ENCODE measurements at regions not wholly inside any gene's neighbourhood (a gene's known extent, or its start where the extent isn't known, plus 50 kb on each side); places are given as distances from the start of the nearest gene placed in this dataset.

GRCh38 chr12:67073336-67073735, 195.8 kb upstream of the CAND1 start:
- H3K9me3 ChIP-seq (ENCODE audit: insufficient read depth, low read length) = no peaks in the 10 kb centered on the region
- H3K9ac ChIP-seq (ENCODE audit: insufficient read length, low read depth) = no peak overlapping the region
- no peaks in the 10 kb centered on the region for H3K36me3 ChIP-seq (ENCODE audit: insufficient read depth, insufficient read length, low read length)
- TF ChIP-seq YY1 (IDR thresholded peaks at IDR 0.05; ENCODE audit: insufficient read depth, insufficient read length) (no peak), SUZ12 (IDR thresholded peaks at IDR 0.05; ENCODE audit: extremely low read depth, insufficient read depth, insufficient read length) (no peak), ZNF274 (IDR thresholded peaks at IDR 0.05; ENCODE audit: low read depth, low read length) (no peak)
- H3K4me3 ChIP-seq (ENCODE audit: insufficient read length, low read depth) = no peak overlapping the region
- DNase-seq (ENCODE audit: low read depth, low spot score) = no peak
- peaks cover 9% of the 10 kb centered on the region for H3K27me3 ChIP-seq (ENCODE audit: insufficient read depth, insufficient read length)
- no peaks in the 10 kb centered on the region for H3K4me1 ChIP-seq (ENCODE audit: insufficient read depth, insufficient read length)

DNA sequence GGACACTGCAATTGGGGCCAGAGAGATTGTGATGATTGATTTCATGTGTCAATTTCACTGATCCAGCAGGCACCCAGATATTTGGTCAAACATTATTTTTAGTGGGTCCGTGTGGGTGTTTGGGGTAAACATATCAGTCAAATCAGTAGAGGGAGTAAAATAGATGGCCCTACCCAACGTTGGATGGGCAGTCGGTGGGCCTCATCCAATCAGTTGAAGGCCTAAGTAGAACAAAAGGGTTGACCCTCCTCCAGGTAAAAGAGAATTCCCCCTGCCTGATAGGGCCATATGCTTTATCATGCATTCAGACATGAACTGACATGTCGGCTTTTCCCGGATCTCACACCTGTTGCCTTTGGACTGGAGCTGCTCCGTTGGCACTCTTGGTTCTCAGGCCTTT, 195.1 kb upstream of the CAND1 start:
- Histone ChIP-seq H3K9ac (ENCODE audit: insufficient read length, low read depth) (no peak overlapping the region), H3K27me3 (ENCODE audit: insufficient read depth, insufficient read length) (peaks cover 9% of the 10 kb centered on the region), H3K4me1 (ENCODE audit: insufficient read depth, insufficient read length) (no peaks in the 10 kb centered on the region), H3K9me3 (ENCODE audit: insufficient read depth, low read length) (no peaks in the 10 kb centered on the region), H3K4me3 (ENCODE audit: insufficient read length, low read depth) (no peak overlapping the region), H3K36me3 (ENCODE audit: insufficient read depth, insufficient read length, low read length) (no peaks in the 10 kb centered on the region)
- TF ChIP-seq ZNF274 (IDR thresholded peaks at IDR 0.05; ENCODE audit: low read depth, low read length) = no peak
- no peak for TF ChIP-seq SUZ12 (IDR thresholded peaks at IDR 0.05; ENCODE audit: extremely low read depth, insufficient read depth, insufficient read length)
- TF ChIP-seq YY1 (IDR thresholded peaks at IDR 0.05; ENCODE audit: insufficient read depth, insufficient read length) = no peak
- no peak for DNase-seq (ENCODE audit: low read depth, low spot score)

GRCh38 chr12:67077617-67078016, 191.5 kb upstream of the CAND1 start:
- Histone ChIP-seq H3K27me3 (ENCODE audit: insufficient read depth, insufficient read length) (no peaks in the 10 kb centered on the region), H3K4me1 (ENCODE audit: insufficient read depth, insufficient read length) (no peaks in the 10 kb centered on the region), H3K4me3 (ENCODE audit: insufficient read length, low read depth) (no peak overlapping the region), H3K9ac (ENCODE audit: insufficient read length, low read depth) (no peak overlapping the region), H3K36me3 (ENCODE audit: insufficient read depth, insufficient read length, low read length) (no peaks in the 10 kb centered on the region), H3K9me3 (ENCODE audit: insufficient read depth, low read length) (no peaks in the 10 kb centered on the region)
- TF ChIP-seq SUZ12 (IDR thresholded peaks at IDR 0.05; ENCODE audit: extremely low read depth, insufficient read depth, insufficient read length) (no peak), YY1 (IDR thresholded peaks at IDR 0.05; ENCODE audit: insufficient read depth, insufficient read length) (no peak), ZNF274 (IDR thresholded peaks at IDR 0.05; ENCODE audit: low read depth, low read length) (no peak)
- DNase-seq (ENCODE audit: low read depth, low spot score) = no peak

DNA sequence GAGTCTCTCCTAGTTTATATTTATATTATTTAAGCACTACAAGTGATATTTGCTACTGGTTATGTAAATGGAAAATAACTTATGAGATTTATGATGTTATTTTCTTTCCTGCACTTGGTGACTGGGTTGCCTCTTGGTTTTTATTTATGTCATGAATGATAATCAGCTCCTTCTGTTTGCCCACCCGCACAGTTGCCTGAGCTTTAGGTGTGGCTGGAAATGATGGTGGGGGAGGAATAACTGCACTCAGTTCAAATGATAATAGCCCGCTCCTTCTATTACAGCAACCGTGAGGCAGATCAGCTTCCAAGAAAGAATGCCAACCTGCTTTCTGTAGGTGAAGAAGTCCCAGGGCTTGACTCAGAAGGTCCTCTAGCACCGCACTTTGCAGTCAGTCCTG, 190.2 kb upstream of the CAND1 start:
- H3K36me3 ChIP-seq (ENCODE audit: insufficient read depth, insufficient read length, low read length) = no peaks in the 10 kb centered on the region
- no peak for DNase-seq (ENCODE audit: low read depth, low spot score)
- no peaks in the 10 kb centered on the region for H3K9me3 ChIP-seq (ENCODE audit: insufficient read depth, low read length)
- H3K4me1 ChIP-seq (ENCODE audit: insufficient read depth, insufficient read length) = no peaks in the 10 kb centered on the region
- H3K4me3 ChIP-seq (ENCODE audit: insufficient read length, low read depth) = no peak overlapping the region
- no peaks in the 10 kb centered on the region for H3K27me3 ChIP-seq (ENCODE audit: insufficient read depth, insufficient read length)
- H3K9ac ChIP-seq (ENCODE audit: insufficient read length, low read depth) = no peak overlapping the region
- TF ChIP-seq SUZ12 (IDR thresholded peaks at IDR 0.05; ENCODE audit: extremely low read depth, insufficient read depth, insufficient read length) (no peak), YY1 (IDR thresholded peaks at IDR 0.05; ENCODE audit: insufficient read depth, insufficient read length) (no peak), ZNF274 (IDR thresholded peaks at IDR 0.05; ENCODE audit: low read depth, low read length) (no peak)

- H3K27me3 ChIP-seq (ENCODE audit: insufficient read depth, insufficient read length) = no peaks in the 10 kb centered on the region
- no peak overlapping the region for H3K9ac ChIP-seq (ENCODE audit: insufficient read length, low read depth)
- TF ChIP-seq ZNF274 (IDR thresholded peaks at IDR 0.05; ENCODE audit: low read depth, low read length) (no peak), SUZ12 (IDR thresholded peaks at IDR 0.05; ENCODE audit: extremely low read depth, insufficient read depth, insufficient read length) (no peak), YY1 (IDR thresholded peaks at IDR 0.05; ENCODE audit: insufficient read depth, insufficient read length) (no peak)
- no peak overlapping the region for H3K4me3 ChIP-seq (ENCODE audit: insufficient read length, low read depth)
- H3K36me3 ChIP-seq (ENCODE audit: insufficient read depth, insufficient read length, low read length) = no peaks in the 10 kb centered on the region
- no peak for DNase-seq (ENCODE audit: low read depth, low spot score)
- H3K4me1 ChIP-seq (ENCODE audit: insufficient read depth, insufficient read length) = no peaks in the 10 kb centered on the region
- H3K9me3 ChIP-seq (ENCODE audit: insufficient read depth, low read length) = no peaks in the 10 kb centered on the region
These were observed 188.5 kb upstream of the CAND1 start for GRCh38 chr12:67080637-67081036.

GRCh38 chr12:67082221-67082620, 186.9 kb upstream of the CAND1 start:
- Histone ChIP-seq H3K4me1 (ENCODE audit: insufficient read depth, insufficient read length) (no peaks in the 10 kb centered on the region), H3K9me3 (ENCODE audit: insufficient read depth, low read length) (no peaks in the 10 kb centered on the region), H3K9ac (ENCODE audit: insufficient read length, low read depth) (no peak overlapping the region), H3K27me3 (ENCODE audit: insufficient read depth, insufficient read length) (no peaks in the 10 kb centered on the region), H3K4me3 (ENCODE audit: insufficient read length, low read depth) (no peak overlapping the region), H3K36me3 (ENCODE audit: insufficient read depth, insufficient read length, low read length) (no peaks in the 10 kb centered on the region)
- DNase-seq (ENCODE audit: low read depth, low spot score) = no peak
- TF ChIP-seq YY1 (IDR thresholded peaks at IDR 0.05; ENCODE audit: insufficient read depth, insufficient read length) = no peak
- TF ChIP-seq SUZ12 (IDR thresholded peaks at IDR 0.05; ENCODE audit: extremely low read depth, insufficient read depth, insufficient read length) = no peak
- no peak for TF ChIP-seq ZNF274 (IDR thresholded peaks at IDR 0.05; ENCODE audit: low read depth, low read length)

GRCh38 chr12:67085699-67086098, 183.5 kb upstream of the CAND1 start:
- TF ChIP-seq ZNF274 (IDR thresholded peaks at IDR 0.05; ENCODE audit: low read depth, low read length) (no peak), YY1 (IDR thresholded peaks at IDR 0.05; ENCODE audit: insufficient read depth, insufficient read length) (no peak), SUZ12 (IDR thresholded peaks at IDR 0.05; ENCODE audit: extremely low read depth, insufficient read depth, insufficient read length) (no peak)
- no peak for DNase-seq (ENCODE audit: low read depth, low spot score)
- Histone ChIP-seq H3K4me3 (ENCODE audit: insufficient read length, low read depth) (no peak overlapping the region), H3K4me1 (ENCODE audit: insufficient read depth, insufficient read length) (no peaks in the 10 kb centered on the region), H3K27me3 (ENCODE audit: insufficient read depth, insufficient read length) (no peaks in the 10 kb centered on the region), H3K9ac (ENCODE audit: insufficient read length, low read depth) (no peak overlapping the region), H3K36me3 (ENCODE audit: insufficient read depth, insufficient read length, low read length) (no peaks in the 10 kb centered on the region), H3K9me3 (ENCODE audit: insufficient read depth, low read length) (no peaks in the 10 kb centered on the region)

GRCh38 chr12:67086116-67086515, 183.0 kb upstream of the CAND1 start:
- TF ChIP-seq YY1 (IDR thresholded peaks at IDR 0.05; ENCODE audit: insufficient read depth, insufficient read length) (no peak), ZNF274 (IDR thresholded peaks at IDR 0.05; ENCODE audit: low read depth, low read length) (no peak), SUZ12 (IDR thresholded peaks at IDR 0.05; ENCODE audit: extremely low read depth, insufficient read depth, insufficient read length) (no peak)
- Histone ChIP-seq H3K4me1 (ENCODE audit: insufficient read depth, insufficient read length) (no peaks in the 10 kb centered on the region), H3K4me3 (ENCODE audit: insufficient read length, low read depth) (no peak overlapping the region), H3K36me3 (ENCODE audit: insufficient read depth, insufficient read length, low read length) (no peaks in the 10 kb centered on the region), H3K27me3 (ENCODE audit: insufficient read depth, insufficient read length) (no peaks in the 10 kb centered on the region), H3K9ac (ENCODE audit: insufficient read length, low read depth) (no peak overlapping the region), H3K9me3 (ENCODE audit: insufficient read depth, low read length) (no peaks in the 10 kb centered on the region)
- DNase-seq (ENCODE audit: low read depth, low spot score) = no peak

Measured in NT2/D1 (cell line).